Mucosa of gallbladder (tissue), 1 donor: ENCODE measurements at regions not wholly inside any gene's neighbourhood (a gene's known extent, or its start where the extent isn't known, plus 50 kb on each side); places are given as distances from the start of the nearest gene placed in this dataset.

Experiments used
- DNase-seq: peaks from one replicate; pipeline ENCODE4 v3.0.0-alpha.2; 2020; ENCODE audit warnings: low spot score
- donor health status: DM: no; HTN: no; CAD: no.

GRCh38 chr11:129267716-129268115 is 75.6 kb upstream of the ARHGAP32 start:
- no peak for DNase-seq

DNA sequence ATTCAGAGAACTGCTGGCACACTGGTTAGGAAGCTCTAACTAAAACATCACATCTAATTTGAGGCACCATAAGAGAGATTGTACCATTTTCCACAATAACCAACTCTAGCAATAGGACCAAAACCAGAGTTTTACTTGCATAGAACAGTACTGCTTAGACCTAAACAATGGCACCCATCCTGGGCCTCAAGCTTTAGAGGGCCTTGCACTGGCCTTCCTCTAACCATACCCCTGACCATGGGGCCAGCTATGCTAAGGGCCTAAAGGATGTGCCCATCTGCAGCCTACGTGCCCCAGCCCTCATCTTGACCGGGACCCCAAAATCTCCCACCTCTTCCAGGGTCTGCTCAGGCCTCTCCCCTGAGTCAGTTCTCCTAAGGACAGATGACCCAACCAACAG is 74.4 kb upstream of the ARHGAP32 start:
- no peak for DNase-seq

DNA sequence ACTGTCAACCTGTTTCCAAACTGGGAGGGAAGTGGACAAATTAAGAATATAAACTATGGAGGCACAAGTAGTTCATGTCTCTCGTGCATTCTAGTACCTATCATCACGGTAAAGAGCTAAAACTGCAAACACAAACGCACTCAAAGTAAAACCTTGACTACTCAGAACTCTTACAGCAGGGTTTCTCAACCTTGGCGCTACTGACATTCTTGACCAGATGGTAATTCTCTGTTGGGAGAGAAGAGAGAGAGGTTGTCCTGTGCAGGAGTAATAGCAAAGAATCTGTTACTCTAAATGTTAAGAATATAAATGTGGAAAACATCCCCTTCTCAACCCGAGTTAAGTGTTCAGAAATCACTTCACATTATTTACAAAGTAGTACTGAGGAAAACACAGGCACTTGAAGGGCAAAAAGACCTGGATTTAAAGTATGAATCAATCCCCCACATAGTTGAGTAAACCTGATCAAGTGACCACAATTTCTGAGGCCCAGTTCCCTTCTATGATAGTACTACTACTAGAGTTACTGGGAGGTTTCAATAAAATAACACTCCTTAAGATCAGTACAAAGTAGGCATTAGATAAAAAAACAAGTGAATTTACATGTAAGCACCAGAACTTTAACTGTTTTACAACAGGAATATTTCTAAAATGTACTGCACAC is 73.1 kb upstream of the ARHGAP32 start:
- DNase-seq, result no peak

- no peak for DNase-seq
Observed at GRCh38 chr11:129264114-129264513, 72.0 kb upstream of the ARHGAP32 start.

- DNase-seq, result no peak
Observed at GRCh38 chr11:129260750-129261149, 68.6 kb upstream of the ARHGAP32 start.

GRCh38 chr11:129259931-129260348 is 67.8 kb upstream of the ARHGAP32 start:
- no peak for DNase-seq

GRCh38 chr11:129258205-129258604 is 66.1 kb upstream of the ARHGAP32 start:
- no peak for DNase-seq

DNA sequence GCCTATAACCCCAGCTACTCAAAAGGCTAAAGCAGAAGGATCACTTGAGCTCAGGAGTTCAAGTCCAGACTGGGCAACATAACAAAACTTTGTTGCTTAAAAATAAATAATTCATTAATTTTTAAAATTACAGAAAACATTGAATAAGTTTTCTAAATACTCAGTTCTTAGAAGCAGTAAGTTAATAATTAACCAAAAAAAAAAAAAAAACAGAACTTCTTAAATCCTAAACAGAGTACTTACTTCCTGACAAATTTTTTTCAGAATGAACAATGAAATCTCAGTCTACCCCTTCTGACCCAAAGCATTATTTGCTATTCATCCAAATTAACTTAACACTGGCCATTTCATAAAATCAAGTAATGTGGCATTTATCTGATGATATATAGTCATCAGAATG is 65.4 kb upstream of the ARHGAP32 start:
- no peak for DNase-seq

DNA sequence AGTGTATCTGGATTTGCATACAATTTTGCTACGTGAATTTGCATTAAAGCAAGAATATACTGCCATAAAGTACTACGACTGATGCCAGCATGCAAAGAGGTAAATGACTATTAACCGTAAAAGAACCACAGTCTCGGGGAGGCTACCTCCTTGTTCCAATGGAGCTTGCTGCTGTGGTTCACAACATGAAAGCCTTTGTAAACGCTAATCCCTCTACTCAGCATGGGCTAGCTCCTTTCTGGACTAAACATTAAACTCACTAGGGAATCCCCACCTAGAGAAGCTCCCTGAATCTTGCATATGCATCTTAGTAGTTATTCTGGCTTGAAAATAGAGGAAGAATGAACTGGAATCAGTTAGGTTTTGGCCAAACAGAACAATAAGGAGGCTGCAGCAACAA is 60.5 kb upstream of the ARHGAP32 start:
- DNase-seq, result no peak

DNA sequence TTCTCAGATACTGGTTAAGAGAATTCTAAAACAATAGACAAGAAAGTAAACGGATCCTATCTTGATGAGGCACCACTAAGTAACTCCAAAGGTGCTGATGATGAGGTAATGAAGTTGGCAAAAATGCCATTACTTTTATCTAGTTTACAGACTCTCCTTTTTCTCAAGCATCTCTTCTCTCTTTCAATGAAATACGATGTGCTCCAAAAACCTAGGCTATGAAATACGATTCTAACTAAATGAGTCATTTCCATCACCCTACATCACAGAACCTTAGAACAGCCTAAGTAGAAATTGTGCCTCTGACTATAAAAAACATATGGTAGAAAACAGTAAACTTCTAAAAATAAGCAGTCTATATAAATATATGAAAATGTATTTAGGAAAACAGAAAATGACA is 58.9 kb upstream of the ARHGAP32 start:
- no peak for DNase-seq

- no peak for DNase-seq
Observed at GRCh38 chr11:129249923-129250322, 57.8 kb upstream of the ARHGAP32 start.

DNA sequence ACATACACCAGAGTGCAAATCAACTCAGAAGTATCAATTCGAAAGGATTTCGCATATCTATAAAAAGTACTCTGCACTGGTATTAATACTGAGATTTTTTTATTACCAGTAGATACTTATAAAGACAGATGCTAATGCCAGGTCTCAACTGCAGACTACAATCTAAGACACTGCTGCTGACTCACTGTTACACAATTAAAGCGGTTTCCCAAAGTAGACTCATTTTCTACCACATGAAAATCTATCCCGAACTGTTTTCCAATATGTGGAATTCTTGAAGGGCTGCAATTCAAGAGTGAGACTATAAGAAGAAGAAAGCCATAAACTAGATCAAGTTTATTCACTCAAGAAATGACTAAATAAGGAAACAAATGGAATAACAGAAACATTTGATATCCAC is 57.2 kb upstream of the ARHGAP32 start:
- no peak for DNase-seq

DNA sequence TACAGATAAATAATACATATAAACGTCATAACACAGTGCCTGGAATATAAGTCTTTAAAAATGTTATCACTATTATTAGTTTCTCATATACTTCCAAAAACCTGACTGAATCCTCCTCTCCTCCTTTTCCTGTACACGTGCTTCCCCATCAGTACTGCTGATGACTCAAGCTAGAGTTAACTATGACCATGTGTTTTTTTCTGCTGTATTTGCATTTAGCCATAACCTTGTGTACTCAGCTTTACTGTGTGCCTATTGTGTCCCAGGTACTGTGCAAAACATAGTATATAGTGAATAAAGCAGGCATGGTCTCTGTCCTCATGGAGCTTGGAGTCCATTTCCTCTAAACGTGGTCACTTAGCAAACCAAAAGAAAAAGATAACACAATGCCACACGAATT is 56.5 kb upstream of the ARHGAP32 start:
- DNase-seq, result no peak

DNA sequence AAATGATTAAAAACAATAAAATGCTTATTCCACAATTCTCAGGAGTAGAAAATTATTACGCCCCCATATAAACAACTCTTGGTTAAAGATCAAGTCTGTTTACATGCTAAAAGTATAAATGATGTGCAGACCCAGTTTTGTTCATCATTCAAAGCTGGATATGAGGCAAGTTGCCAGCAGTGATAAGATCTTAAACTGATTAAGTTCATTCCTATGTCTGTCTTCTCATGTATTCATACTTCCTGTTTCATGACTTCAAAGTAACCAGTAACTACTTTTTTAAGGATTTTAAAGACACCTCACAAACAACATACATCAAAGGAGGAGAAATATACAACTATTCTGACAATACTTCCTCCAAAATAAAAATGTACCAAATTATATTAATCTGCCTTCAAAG is 55.0 kb upstream of the ARHGAP32 start:
- DNase-seq, result no peak

- DNase-seq, result no peak
Observed at GRCh38 chr11:129242855-129243254, 50.7 kb upstream of the ARHGAP32 start.
